Breast epithelium (tissue), 4 donors: ENCODE measurements at regions not wholly inside any gene's neighbourhood (a gene's known extent, or its start where the extent isn't known, plus 50 kb on each side); places are given as distances from the start of the nearest gene placed in this dataset.
A peak's percentile ranks its signal among the peaks of the same experiment; 100 is the strongest.
"Not testable (repeated sequence)": the region's sequence is repeated elsewhere in the genome, so short reads cannot be mapped to it uniquely, and the experiment has no call there.

Experiments
- DNase-seq, 2 donors: peaks; one replicate each; pipeline ENCODE4 v3.0.0-alpha.2; 2019; ENCODE audit warnings: low spot score in 2 of 2
- H3K27ac ChIP-seq, 2 donors: fragments of 200-600 bp; sonication (generic) in 1 of 2; one replicate each; pipeline ENCODE4 v1.5.1; 2016 to 2019; ENCODE audit warnings: mild to moderate bottlenecking in 1 of 2
- H3K27me3 ChIP-seq, 2 donors: fragments of 200-600 bp; sonication (generic) in 1 of 2; one replicate each; pipeline versions ENCODE4 v1.5.1 to v1.6.0; 2017 to 2019; ENCODE audit warnings: control low read depth in 1 of 2, mild to moderate bottlenecking in 1 of 2
- H3K36me3 ChIP-seq: fragments of 200-600 bp; one replicate; pipeline ENCODE4 v1.5.1; 2019
- H3K4me1 ChIP-seq, 2 donors: fragments of 200-600 bp; sonication (generic); one replicate each; pipeline ENCODE4 v1.5.1; 2016 to 2019; ENCODE audit warnings: control low read depth in 1 of 2
- H3K4me3 ChIP-seq, 3 donors: fragments of 200-600 bp; sonication (generic); 1 replicate in 2 of 3; 2 replicates in 1 of 3; pipeline ENCODE4 v1.5.1; 2016 to 2019; ENCODE audit warnings: mild to moderate bottlenecking in 3 of 3, moderate library complexity in 2 of 3
- H3K9me3 ChIP-seq, 2 donors: fragments of 200-600 bp; sonication (generic) in 1 of 2; one replicate each; pipeline ENCODE4 v1.5.1; 2016 to 2019; ENCODE audit warnings: control low read depth in 1 of 2
- POLR2AphosphoS5 ChIP-seq, 3 donors: sonication (generic); formaldehyde crosslinking; IDR thresholded peaks; one replicate each; pipeline ENCODE4 v1.6.1; 2017; ENCODE audit warnings: antibody characterized with exemption in 3 of 3
- intact Hi-C: fragments of 100-400 bp; cut with DNase I; formaldehyde crosslinking; loops from one replicate; pipeline ENCODE4 v1.15.1; 2023; ENCODE audit warnings: low total_unique reads
- TF ChIP-seq, protein P1 (sequence below), 3 donors: fragments of 450-650 bp; IDR thresholded peaks; one replicate each; pipeline ENCODE4 v1.5.1; 2016 to 2017; ENCODE audit warnings: antibody characterized with exemption in 3 of 3, mild to moderate bottlenecking in 3 of 3, moderate library complexity in 3 of 3

DNA sequence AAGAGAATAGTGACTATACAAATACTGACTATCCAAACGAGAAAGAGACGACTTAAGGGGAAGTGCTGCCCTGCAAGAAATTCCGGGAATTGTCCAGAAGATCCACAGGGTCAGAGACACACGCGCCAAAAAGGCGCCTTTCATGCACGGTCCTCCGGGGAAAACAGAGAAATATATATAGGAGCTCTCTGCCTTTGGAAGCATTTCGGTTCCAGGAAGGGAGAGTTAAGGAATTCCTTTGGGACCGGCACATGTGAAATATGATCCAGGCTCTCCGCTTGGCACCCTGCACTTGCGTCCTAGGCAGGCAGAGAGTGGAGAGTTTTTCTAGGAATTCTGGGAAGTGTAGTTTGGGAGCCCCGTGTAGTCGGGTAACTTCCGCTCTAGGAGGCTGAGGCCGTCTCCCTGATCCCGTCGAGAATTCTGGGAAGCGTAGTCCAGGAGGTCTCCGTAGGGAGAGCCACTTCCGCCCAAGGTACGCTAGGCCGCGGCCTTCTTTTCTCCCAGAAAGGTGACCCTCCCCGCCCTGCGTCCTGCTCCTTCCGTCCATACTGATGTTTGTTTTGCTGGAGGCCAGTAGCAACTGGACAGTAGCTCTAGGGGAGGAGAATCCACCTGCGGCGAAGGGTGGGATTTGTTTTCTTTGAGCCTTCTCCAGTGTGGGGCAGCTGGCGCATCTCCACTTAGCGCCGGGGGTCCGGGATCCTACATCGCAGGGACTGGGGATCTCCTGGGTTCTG is 69.4 kb upstream of the GPR39 start:
- peak in 2 of 3 donors; percentile 53 to 71 for TF ChIP-seq POLR2AphosphoS5 (IDR thresholded peaks at IDR 0.05)
- H3K27ac ChIP-seq: peak overlapping the region; percentile 78 to 90
- intact Hi-C loops, H3K9me3 ChIP-seq, H3K27me3 ChIP-seq, H3K36me3 ChIP-seq, H3K4me1 ChIP-seq: not testable (repeated sequence)
- DNase-seq: peak; percentile 75 to 85
- H3K4me3 ChIP-seq: peak overlapping the region; percentile 30 to 66 (median 47)

DNA sequence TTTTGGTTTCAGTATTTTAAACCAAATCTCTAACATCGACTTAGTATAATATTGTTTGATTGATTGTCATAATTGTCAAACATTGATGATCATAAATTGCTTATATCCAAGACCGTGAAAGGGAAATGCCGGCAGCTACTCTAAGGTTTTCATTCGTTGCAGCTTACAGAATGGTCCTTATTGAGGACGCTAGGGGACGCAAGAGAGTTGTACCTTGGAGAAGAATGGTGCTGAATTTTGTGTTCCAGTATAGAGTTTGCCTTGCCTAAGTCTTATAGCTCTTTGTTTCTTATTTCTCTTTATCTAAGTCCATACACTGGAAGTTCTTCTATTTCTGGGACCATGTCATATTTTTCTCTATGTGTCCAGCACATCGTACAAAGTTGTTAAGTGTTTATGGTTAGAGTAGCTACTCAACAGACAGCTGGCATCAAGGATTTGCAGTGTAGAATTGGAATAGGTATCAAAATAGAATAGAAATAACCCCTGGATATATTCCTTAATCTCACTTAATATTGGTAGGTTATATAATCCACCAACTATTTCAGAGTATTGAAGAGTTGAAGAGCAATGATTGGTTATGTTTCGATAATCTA is 67.4 kb upstream of the GPR39 start:
- H3K36me3 ChIP-seq, H3K4me3 ChIP-seq, DNase-seq, H3K9me3 ChIP-seq, H3K27me3 ChIP-seq, intact Hi-C loops, H3K27ac ChIP-seq, H3K4me1 ChIP-seq: not testable (repeated sequence)
- TF ChIP-seq, protein P1, sequence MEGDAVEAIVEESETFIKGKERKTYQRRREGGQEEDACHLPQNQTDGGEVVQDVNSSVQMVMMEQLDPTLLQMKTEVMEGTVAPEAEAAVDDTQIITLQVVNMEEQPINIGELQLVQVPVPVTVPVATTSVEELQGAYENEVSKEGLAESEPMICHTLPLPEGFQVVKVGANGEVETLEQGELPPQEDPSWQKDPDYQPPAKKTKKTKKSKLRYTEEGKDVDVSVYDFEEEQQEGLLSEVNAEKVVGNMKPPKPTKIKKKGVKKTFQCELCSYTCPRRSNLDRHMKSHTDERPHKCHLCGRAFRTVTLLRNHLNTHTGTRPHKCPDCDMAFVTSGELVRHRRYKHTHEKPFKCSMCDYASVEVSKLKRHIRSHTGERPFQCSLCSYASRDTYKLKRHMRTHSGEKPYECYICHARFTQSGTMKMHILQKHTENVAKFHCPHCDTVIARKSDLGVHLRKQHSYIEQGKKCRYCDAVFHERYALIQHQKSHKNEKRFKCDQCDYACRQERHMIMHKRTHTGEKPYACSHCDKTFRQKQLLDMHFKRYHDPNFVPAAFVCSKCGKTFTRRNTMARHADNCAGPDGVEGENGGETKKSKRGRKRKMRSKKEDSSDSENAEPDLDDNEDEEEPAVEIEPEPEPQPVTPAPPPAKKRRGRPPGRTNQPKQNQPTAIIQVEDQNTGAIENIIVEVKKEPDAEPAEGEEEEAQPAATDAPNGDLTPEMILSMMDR (IDR thresholded peaks at IDR 0.05): peak; percentile 44 to 65 (median 63)

DNA sequence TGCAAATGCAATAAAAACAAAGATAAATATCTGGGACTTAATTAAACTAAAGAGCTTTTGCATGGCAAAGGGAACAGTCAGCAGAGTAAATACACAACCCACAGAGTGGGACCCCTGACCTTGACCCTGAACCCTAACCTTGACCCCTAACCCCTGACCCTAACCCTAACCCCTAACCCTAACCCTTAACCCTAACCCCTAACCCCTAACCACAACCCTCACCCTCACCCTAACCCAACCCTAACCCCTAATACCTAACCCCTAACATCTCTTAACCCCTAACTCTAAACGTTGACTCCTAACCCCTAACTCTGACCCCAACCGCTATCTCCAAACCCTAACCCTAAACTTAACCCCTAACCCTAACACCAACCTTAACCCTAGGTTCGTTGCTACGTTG is 64.9 kb upstream of the GPR39 start:
- H3K4me3 ChIP-seq: peak overlapping the region in 2 of 3 donors; percentile 55 to 70
- H3K4me1 ChIP-seq, H3K27ac ChIP-seq: not testable (repeated sequence)

DNA sequence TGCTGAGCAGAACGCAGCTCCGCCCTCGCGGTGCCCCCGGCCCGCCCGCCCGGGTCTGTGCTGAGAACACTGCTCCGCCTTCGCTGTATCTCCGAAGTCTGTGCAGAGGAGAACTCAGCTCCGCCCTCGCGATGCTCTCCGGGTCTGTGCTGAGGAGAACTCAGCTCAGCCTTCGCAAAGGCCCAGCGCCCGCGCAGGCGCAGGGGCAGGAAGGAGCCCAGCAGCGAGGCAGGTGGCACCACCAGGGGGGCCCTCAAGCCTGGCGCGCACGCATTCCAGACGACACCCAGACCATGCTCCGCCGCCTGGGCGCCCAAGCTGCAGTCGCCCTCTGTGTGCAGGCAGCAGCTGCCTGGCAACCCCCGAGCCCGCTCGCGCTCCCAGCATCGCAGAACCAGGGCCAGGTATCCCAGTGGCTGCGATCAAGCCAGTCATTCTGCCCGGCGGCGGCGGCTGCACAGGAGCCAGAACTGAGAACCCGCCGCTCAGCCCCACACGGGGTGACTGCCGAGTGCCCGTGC is 64.1 kb upstream of the GPR39 start:
- peak; percentile 33 to 55 for DNase-seq
- H3K27ac ChIP-seq, H3K4me1 ChIP-seq, H3K9me3 ChIP-seq, intact Hi-C loops, H3K27me3 ChIP-seq, H3K36me3 ChIP-seq: not testable (repeated sequence)
- H3K4me3 ChIP-seq: peak overlapping the region; percentile 37 to 70 (median 55)

More for the DNA sequence above, 64.9 kb upstream of the GPR39 start:
- intact Hi-C loops, H3K9me3 ChIP-seq, H3K27me3 ChIP-seq, DNase-seq, H3K36me3 ChIP-seq: not testable (repeated sequence)

DNA sequence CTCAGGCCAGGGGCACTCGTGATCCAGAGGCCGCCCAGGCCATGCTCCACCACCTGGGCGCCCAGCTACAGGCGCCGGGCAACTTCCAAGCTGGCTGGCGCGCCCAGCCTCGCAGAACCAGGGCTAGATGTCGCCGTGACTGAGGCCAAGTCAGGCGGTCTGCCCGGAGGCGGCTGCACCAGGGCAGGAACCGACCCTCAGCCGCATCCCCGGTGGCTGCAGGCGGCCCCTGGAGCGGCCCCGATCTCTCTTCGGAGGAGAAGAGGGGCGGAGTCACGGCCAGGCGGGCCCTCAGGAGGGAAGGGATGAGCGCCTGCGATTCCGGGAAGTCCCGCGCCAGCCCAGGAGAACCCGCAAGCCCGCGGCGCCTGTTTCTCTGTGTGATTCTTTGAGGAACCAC is 63.2 kb upstream of the GPR39 start:
- intact Hi-C loops, H3K27ac ChIP-seq, H3K4me1 ChIP-seq, H3K27me3 ChIP-seq, H3K9me3 ChIP-seq, H3K36me3 ChIP-seq: not testable (repeated sequence)
- peak; percentile 22 to 57 for DNase-seq
- H3K4me3 ChIP-seq: peak overlapping the region; percentile 37 to 70 (median 55)

DNA sequence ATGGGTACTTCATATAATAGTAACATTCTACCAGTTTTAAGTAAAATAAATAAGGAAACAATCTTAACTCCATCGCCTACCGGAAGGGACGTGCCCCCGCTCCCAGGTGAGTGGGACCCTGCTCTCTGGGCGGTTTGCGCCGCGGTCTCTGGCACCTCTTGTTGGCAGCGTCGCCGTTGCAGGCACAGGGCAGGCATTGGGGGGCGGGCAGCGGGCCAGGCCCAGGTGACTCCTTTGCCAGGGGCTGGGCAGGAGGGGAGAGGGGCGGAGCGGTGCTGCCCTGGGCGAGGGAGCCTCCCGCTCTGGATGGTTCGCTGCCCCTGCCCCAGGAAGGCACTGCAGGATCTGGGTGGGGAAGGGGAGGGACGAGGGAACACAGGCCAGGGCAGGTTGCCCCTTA is 55.6 kb upstream of the GPR39 start:
- not testable (repeated sequence) for H3K4me1 ChIP-seq, H3K9me3 ChIP-seq, H3K36me3 ChIP-seq, DNase-seq, H3K4me3 ChIP-seq, H3K27ac ChIP-seq, H3K27me3 ChIP-seq
- intact Hi-C loops: loop anchor here (5.0 kb wide), 1 partner anchor 211 kb away; no protein-coding TSS in a partner anchor

DNA sequence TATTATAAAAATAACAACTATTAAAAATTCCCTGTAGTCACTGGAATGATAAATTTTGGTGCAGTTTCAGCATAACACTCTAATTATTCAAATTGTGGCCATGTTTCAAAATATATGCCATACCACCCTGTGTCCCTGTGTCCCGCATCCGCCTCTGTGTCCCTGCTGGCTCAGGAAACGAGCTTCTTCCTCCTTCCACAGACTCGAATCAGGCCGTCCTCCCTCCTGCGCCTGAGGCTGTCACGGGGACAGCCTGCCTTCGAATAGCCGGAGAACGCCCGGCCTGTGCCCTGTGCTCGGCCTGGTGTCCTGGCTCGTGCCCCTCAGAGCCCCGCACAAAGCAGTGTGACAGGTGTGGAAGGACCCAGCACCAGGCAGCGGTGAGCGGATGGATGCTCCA is 55.1 kb upstream of the GPR39 start:
- not testable (repeated sequence) for H3K4me1 ChIP-seq, H3K27me3 ChIP-seq, H3K9me3 ChIP-seq, H3K36me3 ChIP-seq, H3K27ac ChIP-seq, H3K4me3 ChIP-seq, DNase-seq
- intact Hi-C loops: loop anchor here (5.0 kb wide), 1 partner anchor 211 kb away; no protein-coding TSS in a partner anchor

DNA sequence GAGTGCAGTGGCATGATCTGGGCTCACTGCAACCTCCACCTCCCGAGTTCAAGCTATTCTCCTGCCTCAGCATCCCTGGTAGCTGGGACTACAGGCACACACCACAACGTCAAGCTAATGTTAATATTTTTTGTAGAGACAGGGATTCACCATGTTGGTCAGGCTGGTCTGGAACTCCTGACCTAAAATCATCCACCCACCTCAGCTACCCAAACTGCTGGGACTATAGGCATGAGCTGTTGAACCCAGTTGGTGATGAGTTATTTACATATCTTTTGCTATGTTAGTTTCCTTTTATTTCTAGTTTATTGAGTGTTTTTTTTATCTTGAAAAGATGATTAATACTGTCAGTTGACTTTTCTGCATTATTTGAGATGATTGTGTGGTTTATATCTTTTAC is 53.3 kb upstream of the GPR39 start:
- H3K36me3 ChIP-seq, H3K27ac ChIP-seq, H3K27me3 ChIP-seq, H3K4me3 ChIP-seq, H3K9me3 ChIP-seq, H3K4me1 ChIP-seq, DNase-seq: not testable (repeated sequence)
- intact Hi-C loops: loop anchor here (5.0 kb wide), 1 partner anchor 209 kb away; no protein-coding TSS in a partner anchor

DNA sequence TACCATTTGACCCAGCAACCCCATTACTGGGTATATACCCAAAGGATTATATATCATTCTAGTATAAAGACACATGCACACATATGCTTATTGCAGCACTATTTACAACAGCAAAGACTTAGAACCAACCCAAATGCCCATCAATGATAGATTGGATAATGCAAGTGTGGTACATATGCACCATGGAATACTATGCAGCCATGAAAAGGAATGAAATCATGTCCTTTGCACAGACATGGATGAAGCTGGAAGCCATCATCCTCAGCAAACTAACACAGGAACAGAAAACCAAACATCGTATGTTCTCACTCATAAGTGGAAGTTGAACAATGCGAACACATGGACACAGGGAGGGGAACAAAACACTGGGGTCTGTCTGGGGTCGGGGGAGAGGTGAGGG is 50.6 kb upstream of the GPR39 start:
- H3K9me3 ChIP-seq, H3K36me3 ChIP-seq, H3K4me1 ChIP-seq, H3K27me3 ChIP-seq, H3K27ac ChIP-seq, intact Hi-C loops, H3K4me3 ChIP-seq, DNase-seq: not testable (repeated sequence)
